ENCODE measurements at regions not wholly inside any gene's neighbourhood (a gene's known extent, or its start where the extent isn't known, plus 50 kb on each side); places are given as distances from the start of the nearest gene placed in this dataset.

DNA sequence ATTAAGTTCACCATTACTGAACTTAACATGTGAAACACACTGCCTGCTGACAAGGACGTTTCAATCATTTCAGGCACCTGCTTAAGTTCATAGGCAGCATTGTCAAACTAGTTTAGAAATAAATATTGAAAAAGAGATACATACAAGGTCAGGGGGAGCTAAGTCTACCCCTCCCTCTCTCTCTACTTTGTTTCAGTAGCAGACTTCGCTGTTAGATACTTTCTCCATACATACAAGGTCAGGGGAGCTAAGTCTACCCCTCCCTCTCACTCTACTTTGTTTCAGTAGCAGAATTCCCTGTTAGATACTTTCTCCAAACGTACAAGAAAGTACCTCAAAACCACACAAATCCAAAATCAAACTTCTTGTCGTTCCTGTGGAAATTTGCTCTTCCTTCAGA is 387.4 kb upstream of the PDE4D start:
- no peak for TF ChIP-seq GATA3 (IDR thresholded peaks at IDR 0.05; ENCODE audit: low read depth, low read length)
- no peak for TF ChIP-seq GATA2 (IDR thresholded peaks at IDR 0.05; ENCODE audit: low read depth, low read length)

DNA sequence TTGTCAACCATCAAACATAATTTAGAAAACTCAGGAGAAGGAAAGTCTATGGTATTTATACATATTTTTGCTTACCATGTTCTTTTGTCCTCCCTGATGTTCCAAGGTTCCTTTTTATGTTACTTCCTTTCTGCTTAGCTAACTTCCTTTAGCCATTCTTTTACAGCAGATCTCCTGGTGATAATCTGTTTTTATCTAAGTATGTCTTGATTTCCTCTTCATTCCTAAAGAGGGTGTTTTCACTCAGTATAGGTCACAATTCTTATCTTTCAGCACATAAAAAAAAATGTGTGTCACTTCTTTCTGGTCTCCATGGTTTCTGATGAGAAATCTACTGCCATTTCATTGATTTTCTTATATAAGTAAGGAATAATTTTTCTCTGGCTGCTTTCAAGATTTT is 384.4 kb upstream of the PDE4D start:
- TF ChIP-seq GATA3 (IDR thresholded peaks at IDR 0.05; ENCODE audit: low read depth, low read length): no peak
- no peak for TF ChIP-seq GATA2 (IDR thresholded peaks at IDR 0.05; ENCODE audit: low read depth, low read length)

DNA sequence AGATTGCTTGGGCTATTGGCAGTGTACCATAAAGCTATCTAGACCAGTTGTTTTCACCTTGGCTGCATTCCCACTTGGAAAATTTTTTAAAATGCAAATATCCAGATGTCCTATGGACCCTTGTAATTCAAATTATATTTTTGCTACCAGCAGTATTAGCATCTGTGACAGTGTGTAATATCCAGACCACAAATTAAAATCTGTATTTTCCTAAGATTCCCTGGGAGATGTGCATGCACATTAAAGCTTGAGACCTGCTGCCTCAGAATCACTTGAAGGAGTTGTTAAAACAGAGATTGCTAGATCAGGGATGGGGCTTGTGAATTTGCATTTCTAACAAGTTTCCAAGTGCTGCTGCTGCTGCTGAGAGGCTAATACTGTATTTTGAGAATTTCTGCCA is 381.2 kb upstream of the PDE4D start:
- TF ChIP-seq GATA2 (IDR thresholded peaks at IDR 0.05; ENCODE audit: low read depth, low read length) (no peak; the same call in 1 of the 2 replicates), GATA3 (IDR thresholded peaks at IDR 0.05; ENCODE audit: low read depth, low read length) (no peak)

DNA sequence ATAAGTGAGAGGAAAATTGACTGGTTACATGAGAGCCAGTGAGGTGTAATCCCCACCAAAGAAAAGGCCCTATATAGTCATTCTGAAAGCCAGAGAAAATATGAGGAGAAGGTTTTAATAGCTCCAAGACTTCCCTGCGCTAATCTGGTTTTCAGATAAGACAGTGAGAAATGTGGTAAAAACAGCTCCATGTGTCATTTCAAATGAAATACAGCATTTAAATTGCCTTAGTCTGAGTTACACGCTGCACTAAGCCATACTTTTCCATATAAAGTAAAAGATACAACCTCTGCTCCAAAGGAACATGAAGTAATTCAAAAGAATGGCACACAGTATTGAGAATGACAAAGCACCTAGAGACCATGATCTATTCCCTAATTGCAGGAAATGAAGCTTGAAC is 378.0 kb upstream of the PDE4D start:
- TF ChIP-seq GATA3 (IDR thresholded peaks at IDR 0.05; ENCODE audit: low read depth, low read length) (no peak), GATA2 (IDR thresholded peaks at IDR 0.05; ENCODE audit: low read depth, low read length) (no peak)

DNA sequence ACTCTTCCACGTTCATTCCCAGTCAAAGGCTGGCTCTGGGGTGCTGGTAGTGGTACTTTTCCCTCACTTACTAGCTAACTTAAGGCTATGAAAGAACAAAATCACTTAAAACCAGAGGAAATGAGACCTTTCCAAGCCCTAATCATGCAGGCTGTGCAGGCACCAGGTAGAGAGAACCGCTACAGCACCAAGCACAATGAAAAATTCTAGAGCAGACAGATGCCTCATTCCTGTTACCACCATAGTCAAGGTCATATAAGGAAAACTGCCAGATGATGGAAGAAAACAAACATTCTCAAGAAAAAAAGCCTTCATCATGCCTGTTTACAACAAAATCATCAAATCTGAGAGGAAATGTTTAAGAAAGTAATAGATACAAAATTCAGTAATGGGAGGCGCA is 374.4 kb upstream of the PDE4D start:
- TF ChIP-seq GATA2 (IDR thresholded peaks at IDR 0.05; ENCODE audit: low read depth, low read length) (no peak), GATA3 (IDR thresholded peaks at IDR 0.05; ENCODE audit: low read depth, low read length) (no peak)

DNA sequence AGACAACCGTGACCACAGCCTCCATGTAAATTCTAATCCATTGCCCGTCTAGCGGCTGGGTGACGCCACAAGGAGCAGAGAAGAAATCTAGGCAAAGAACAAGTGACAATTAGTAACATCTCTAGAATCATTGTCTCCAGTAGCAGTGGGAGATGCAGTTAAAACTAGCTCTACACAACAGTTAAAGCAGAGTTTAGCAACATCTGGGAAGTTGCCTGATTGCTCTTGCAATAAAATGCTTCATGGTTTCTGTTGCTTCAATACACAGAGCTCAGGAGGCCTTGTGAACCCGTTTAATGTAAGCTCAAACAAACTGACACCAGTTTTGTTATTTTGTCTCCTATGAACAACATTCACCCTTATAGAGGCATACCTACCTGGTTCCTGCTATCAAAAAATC is 369.8 kb upstream of the PDE4D start:
- TF ChIP-seq GATA3 (IDR thresholded peaks at IDR 0.05; ENCODE audit: low read depth, low read length) (no peak), GATA2 (IDR thresholded peaks at IDR 0.05; ENCODE audit: low read depth, low read length) (no peak)

DNA sequence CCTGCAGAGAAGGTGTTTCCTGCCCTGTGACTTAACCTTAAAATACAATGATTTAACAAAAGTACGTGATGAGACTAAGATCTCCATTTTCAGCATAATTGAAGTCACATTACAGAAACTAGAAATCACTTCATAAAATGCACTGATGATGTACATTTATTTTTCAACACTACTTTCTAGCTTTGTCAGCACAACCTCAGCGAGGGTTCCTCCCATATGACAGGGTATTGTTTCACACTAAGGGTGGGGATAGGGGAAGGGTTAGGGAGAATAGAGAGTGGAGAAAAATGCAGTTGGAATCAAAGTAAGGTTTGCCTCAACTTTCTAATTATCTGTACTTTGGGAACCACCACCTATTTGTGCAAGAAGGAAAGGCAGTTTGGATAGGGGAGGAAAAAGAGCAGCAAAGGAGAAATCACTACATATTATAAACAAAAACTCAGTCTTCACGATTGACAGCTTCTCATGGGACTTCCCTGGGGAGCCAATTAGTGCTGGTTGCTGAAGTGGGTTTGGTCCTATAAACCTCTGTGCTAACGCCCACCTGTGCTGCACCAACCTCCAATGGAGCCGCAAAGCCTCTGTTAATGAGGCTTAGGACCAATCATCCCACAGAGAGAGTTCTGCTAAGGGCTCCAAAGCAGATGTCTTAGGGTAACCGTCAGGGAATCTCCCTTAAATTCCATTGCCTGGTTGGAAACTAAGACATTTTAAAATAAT is 369.2 kb upstream of the PDE4D start:
- TF ChIP-seq GATA3 (IDR thresholded peaks at IDR 0.05; ENCODE audit: low read depth, low read length): no peak

DNA sequence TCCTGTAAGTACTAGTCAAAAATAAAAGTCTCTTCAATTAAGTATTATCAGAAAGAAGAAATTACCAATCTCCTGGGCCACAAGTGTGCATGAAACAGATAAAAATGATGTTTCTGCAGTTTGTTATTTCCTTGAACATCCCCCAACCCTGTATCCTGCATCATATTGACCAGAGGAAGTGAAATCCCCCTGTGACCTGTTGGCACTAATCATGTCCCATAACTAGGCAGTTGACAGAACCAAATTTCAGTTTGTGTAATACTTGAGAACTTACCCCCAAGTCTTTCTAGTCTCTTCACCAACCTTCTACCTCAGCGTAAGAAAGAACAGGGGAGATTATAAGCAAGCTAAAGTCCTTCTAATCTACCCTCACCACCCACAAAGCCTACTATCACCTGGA is 368.2 kb upstream of the PDE4D start:
- no peak for TF ChIP-seq GATA2 (IDR thresholded peaks at IDR 0.05; ENCODE audit: low read depth, low read length)
- TF ChIP-seq GATA3 (IDR thresholded peaks at IDR 0.05; ENCODE audit: low read depth, low read length): no peak

DNA sequence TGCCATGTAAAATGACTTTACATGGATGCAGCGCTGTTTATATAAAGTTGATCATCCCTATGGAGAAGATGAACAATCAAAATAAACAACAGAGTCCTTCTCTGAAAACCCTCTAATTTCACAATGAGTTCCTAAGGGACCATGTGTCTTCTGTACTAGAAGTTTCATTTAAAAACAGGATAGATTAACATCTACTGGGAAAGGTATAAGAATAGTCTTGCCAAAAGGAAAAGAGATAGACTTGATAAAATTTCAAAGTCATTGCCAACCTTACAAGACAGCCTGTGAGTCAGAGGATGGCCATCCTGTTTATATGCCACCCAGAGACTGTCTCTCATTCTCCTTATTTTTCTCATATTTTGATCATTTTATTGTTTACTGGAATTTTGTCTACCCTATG is 367.1 kb upstream of the PDE4D start:
- TF ChIP-seq GATA3 (IDR thresholded peaks at IDR 0.05; ENCODE audit: low read depth, low read length): no peak
- TF ChIP-seq GATA2 (IDR thresholded peaks at IDR 0.05; ENCODE audit: low read depth, low read length): no peak

DNA sequence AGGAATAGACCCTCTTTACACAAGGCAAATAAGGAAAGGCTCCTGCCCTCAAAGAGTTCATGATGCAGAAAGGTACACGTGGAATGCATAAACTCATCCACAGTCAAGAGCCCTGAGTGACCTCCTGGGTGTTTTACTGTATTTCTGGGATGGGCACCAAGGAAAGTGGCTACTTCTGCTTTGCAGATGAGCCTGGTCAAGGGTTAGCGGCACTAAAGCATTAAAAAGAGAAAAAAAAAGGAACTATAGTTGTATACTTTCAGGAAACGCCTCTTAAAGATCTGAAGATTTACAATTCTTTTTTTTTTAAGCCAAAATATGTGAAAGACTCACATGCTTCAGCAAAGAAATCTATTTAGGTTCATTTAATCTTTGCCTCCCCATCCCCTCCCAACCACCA is 366.2 kb upstream of the PDE4D start:
- TF ChIP-seq GATA3 (IDR thresholded peaks at IDR 0.05; ENCODE audit: low read depth, low read length) (no peak), GATA2 (IDR thresholded peaks at IDR 0.05; ENCODE audit: low read depth, low read length) (no peak)

DNA sequence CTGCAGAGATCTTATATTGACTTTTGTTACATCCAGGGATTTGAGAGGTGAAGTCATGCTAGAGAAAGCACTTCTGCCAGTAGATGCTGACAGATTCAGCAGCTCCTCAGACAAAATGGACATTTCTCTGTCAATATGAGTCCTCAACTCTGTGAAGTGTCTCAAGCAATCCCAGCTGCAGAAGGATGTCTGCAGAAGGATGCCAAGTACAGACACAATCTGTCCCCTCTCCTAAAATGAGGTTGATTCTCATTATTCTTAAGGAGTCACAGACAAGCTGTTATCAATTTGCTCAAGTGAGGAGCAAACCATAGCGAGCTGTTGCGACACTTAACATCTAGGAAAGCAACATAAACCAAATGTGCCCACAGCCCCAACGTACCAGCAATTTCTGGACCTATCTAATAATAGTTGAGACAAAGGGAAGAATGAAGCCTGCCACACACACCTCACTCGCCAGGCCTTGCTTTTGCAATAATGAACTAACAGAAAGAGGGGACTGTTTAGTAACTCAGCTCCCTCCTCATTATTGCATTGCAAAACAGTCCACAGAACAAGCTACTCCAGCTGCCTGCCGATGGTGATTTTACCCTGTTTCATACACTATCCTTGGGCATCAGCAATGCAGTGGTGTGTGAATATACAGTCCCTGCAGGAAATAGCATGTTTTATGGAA is 364.2 kb upstream of the PDE4D start:
- TF ChIP-seq GATA3 (IDR thresholded peaks at IDR 0.05; ENCODE audit: low read depth, low read length): no peak
- no peak for TF ChIP-seq GATA2 (IDR thresholded peaks at IDR 0.05; ENCODE audit: low read depth, low read length)

DNA sequence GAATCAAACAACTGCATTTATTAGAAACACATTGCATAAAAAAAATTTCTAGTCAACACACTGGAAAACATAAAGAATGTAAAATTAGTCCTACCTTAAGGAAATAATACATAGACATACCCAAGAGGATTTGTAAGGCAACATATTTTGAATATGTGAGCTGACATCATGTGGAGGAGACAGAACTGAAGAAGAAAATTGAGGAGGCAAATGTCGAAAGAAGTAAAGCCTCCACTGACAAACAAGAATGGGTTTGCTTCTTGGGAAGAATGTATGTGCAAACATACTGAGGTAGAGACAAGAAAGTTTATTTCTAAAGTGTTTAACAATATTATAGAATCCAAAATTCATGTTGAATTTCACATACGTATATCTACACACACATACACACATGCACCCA is 363.0 kb upstream of the PDE4D start:
- no peak for TF ChIP-seq GATA3 (IDR thresholded peaks at IDR 0.05; ENCODE audit: low read depth, low read length)
- TF ChIP-seq GATA2 (IDR thresholded peaks at IDR 0.05; ENCODE audit: low read depth, low read length): no peak

DNA sequence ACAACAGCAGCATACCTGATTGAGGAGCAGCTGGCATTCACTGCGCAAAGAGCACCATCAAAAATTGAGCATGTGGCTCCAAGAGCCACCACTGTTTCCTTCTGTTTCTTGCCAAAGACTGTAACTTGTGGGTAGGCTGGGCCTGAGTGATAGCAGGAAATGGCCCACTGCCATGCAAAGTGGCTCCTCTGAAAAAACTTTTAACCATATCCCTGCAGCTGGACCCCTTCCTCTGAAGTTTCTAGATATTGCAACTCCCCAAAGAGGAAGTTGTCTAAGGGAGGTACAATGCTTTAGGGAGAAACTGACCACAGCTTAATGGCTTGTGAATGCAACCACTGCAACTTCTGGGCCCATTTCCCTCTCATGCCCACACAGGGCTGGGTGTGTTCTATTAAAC is 355.4 kb upstream of the PDE4D start:
- TF ChIP-seq GATA2 (IDR thresholded peaks at IDR 0.05; ENCODE audit: low read depth, low read length) (no peak), GATA3 (IDR thresholded peaks at IDR 0.05; ENCODE audit: low read depth, low read length) (no peak)

DNA sequence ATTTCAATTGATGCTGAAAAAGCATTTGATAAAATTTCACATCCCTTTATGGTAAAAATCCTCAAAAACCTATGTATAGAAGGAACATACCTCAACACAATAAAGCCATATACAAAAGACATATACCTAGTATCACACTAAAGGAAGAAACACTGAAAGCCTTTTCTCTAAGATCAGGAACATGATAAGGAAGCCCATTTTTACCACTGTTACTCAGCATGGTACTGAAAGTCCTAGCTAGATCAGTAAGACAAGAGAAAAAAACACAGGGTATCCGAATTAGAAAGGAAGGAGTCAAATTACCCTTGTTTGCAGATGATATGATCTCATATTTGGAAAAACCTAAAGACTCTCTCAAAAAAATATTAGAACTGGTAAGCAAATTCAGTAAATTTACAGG is 350.2 kb upstream of the PDE4D start:
- TF ChIP-seq GATA2 (IDR thresholded peaks at IDR 0.05; ENCODE audit: low read depth, low read length) (no peak), GATA3 (IDR thresholded peaks at IDR 0.05; ENCODE audit: low read depth, low read length) (no peak)

DNA sequence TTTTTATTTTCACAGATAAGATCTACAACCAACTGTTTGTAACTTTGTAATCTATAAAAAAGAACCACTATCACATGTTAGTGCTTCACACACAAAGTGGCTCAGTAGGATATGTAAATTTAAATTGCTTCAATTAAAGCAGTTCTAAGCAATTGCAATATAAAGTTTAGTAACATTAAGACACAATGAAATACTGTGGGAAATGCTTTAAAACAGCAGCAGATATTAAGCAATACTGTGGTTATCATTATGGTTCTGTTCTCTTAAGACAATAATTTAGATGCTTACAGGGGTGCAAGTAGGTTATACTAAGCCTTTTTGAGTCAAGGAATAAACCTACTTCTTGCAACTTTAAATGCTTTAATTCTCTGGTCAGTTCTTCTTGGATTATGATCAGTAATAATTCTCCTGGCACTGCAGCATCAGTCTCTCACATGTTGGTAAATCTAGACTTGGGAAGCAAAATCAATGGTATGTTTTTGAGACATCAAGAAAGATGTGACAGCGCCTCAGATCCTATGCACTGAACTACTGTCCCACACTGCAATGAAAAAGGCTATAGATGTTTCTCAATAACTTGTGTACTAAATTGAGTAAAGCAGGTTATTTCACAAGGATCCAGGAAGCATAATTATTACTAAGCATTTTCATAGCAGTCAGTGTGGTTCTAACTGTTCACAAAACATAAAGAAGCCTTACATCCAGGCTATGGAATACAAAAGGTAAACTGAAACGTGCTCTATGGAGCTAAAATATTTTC is 338.7 kb upstream of the PDE4D start:
- no peak for TF ChIP-seq GATA3 (IDR thresholded peaks at IDR 0.05; ENCODE audit: low read depth, low read length)
- TF ChIP-seq GATA2 (IDR thresholded peaks at IDR 0.05; ENCODE audit: low read depth, low read length): no peak

All from SH-SY5Y (cell line).